OCI-LY7 (cell line): ENCODE measurements at regions not wholly inside any gene's neighbourhood (a gene's known extent, or its start where the extent isn't known, plus 50 kb on each side); places are given as distances from the start of the nearest gene placed in this dataset.

Experiments
- CTCF ChIP-seq: fragments of 200-600 bp; sonication (generic); conservative IDR thresholded peaks from 2 replicates; pipeline ENCODE4 v1.5.1; 2014; ENCODE audit warnings: mild to moderate bottlenecking, antibody characterized with exemption, low read length, moderate library complexity, mixed read lengths
- EZH2phosphoT487 ChIP-seq: fragments of 200-600 bp; sonication (generic); IDR thresholded peaks from 2 replicates; pipeline ENCODE4 v1.6.1; 2018; ENCODE audit warnings: low read depth, borderline replicate concordance, mild to moderate bottlenecking, mixed run types, antibody characterized with exemption, low read length, moderate library complexity, mixed read lengths

- TF ChIP-seq CTCF: no peak
- TF ChIP-seq EZH2phosphoT487: no peak
Observed at GRCh38 chr12:83945871-83946270, 966.7 kb downstream of the SLC6A15 start.
